HG03457 (cell line): ENCODE measurements at regions not wholly inside any gene's neighbourhood (a gene's known extent, or its start where the extent isn't known, plus 50 kb on each side); places are given as distances from the start of the nearest gene placed in this dataset.
"Not testable (repeated sequence)": the region's sequence is repeated elsewhere in the genome, so short reads cannot be mapped to it uniquely, and the experiment has no call there.

ENCODE experiments used
- ATAC-seq: cut with Tn5 transposase; IDR thresholded peaks from one replicate; pipeline ENCODE4 v1.9.1; 2021; ENCODE audit warnings: moderate number of reproducible peaks; ENCODE audit not compliant: unreplicated experiment

DNA sequence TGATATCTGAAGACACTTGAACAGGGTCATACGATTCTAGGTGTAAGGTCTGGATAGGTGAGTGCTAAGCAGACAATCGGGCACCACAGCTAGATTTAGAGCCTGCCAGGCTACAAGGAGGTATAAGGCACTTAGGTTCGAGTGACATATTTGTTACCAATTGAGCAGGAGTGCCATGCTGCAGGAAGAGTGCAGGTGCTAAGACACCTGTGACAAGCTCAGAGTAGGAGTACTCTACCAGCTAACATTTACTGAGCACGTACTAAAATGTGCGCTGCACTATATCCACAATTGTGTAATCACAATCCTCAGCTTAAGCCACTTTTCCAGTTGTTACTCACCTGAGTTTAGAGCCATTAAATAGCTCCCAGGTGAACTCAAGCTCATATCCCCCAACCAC is 227.8 kb upstream of the MOCS1 start:
- no peak for ATAC-seq

DNA sequence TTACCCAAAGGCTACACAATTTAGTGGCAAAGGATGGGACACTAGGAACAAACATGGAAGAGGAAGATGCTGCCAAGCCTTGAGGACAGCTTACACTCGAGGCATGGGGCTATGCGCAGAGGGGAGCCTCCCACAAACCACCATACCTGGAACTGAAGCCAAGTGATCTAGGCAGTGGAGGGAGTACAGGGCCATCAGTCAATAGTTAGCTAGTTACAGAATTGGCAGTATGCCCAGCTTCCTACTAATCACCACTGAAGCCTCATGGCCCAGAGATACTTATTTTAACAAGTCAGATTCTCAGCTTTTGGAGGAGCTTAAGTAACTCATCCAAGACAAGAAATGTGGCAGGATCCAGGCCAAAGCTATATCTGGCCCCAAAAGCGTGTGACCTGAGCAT is 226.6 kb upstream of the MOCS1 start:
- ATAC-seq, result no peak

DNA sequence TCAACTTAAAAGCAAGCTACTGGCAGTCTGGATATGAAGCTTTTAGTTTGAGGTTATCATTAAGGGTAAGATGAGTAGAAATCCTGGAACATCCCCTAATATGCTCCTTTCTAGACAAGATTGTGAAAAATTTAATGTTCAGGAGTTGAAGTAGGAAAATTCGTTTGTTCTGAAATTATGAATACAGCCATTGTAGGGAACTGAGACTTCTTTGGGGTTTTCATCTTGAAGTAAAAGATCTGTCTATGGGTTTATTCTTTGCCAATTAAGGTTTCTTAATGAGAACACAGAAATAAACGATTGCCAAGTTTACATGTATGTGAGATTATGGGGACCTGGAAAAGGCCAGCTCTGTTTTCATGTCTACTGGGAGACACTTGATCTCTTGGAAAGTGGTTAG is 225.6 kb upstream of the MOCS1 start:
- ATAC-seq, result no peak

DNA sequence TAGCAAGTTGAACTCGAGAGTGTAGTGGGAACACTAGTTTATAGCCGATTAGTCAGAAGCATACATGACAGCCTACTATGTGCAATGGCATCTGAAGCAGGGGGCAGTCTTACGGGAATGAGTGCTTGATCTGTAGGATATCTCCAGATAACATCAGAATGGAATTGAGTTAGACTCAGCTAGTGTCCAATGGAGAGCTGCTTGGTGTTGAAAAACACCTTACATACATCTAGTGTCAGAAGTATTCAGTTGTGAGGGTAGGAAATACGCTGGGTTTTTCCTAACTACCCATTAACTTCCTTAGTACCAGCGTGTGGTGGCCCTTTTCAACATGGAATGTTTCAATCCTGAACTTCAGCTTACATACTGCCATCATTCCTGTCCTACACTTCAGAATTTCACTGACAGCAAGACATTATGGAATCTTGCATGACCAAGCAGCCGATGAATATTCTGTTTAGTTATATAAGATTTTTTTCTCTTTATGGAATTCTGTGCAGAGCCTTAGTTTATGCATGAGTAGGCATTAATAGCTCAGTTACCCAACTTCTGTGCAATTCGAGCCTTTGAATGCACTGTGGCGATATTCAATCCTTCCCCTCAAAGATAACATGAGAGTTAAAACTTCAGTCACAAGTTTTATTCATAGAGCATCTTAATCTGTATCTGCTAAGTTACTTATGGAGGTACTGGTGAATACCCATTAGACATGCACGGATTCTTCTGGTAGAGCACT is 218.6 kb upstream of the MOCS1 start:
- ATAC-seq, result no peak

DNA sequence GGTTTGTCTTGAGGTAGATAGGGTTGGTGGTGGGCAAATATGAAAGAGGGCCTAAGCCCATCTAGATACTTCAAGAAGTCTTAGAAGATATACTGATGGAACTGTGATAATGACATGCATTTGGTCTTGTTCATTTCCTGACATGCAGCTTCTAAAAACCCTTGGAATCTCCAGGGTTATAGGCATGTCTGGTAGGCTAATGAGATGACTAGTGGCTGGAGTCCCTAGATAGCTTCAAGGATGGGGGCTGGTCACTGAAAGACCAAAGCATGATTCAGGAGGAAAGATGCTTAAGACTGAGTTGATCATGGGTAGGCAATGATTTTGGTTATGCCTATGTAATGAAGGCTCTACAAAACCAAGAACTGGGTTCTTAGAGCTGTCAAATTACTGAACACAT is 217.9 kb upstream of the MOCS1 start:
- ATAC-seq, result no peak

DNA sequence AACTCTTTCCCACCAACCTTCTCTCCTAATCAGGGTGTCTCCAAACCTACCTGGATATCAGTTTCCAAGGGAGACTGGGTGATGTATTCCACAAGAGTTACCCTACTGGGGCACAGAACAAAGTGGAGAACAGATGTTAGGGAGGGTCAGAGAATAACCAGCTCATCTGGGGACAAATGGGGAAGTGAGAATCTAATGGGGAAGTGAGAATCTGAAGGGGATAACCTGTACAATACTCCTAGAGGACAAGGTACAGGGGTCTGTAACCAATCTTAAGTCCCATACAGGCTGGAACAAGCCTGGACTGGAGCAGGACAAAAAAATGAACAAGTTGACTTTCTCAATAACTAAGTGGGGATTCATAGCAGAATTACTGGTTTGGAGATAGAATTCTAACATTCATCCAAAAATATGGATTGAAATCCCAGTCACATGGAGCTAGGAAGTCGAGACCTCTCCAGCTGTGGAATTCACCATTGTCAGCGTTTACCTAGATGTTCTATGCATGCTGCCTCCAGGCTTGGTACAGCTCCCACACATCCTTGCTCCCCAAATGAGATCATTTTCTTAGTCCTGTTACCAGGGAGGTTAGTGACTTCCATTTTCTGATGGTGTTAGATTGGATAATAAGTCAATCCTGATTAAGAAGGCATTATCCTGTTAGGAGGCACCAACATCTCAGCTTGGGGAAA is 214.8 kb upstream of the MOCS1 start:
- ATAC-seq, result peak; percentile 97

DNA sequence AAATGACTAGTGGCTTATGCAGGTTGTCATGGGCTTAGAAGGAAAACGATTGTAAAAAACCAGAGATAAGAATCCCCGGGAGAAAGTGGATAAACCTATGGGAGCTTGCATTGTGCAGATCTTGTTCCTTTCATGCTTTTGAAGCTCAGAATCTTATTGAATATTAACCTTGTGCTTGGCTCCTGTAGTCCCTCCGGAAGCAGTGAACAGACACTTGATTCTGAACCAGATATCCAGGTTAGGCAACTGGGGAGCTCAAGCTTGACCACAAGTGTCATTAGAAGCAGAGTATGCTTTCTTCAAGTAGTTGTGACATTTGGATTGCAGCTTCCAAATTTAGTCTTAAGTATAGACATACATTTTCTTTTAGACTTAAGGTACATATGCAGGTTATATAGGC is 212.6 kb upstream of the MOCS1 start:
- no peak for ATAC-seq

DNA sequence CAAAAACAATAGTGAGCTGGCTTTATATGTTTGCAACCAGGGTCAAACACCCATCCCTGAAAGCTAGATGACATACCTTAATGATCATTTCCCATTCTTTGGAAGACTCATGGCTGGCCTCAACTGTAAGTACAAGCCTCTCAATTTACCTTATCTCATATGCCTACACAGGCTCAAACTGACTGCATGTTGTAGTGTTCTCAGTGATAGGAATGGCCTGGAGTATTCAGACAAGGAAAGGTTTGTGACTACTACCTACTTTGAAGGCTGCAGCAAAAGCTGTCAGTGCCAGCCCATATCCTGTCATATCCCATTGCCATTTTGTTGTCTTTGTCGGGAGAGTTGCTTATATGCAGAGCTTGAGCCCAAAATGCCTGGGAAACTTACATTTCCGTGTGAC is 205.2 kb upstream of the MOCS1 start:
- no peak for ATAC-seq

DNA sequence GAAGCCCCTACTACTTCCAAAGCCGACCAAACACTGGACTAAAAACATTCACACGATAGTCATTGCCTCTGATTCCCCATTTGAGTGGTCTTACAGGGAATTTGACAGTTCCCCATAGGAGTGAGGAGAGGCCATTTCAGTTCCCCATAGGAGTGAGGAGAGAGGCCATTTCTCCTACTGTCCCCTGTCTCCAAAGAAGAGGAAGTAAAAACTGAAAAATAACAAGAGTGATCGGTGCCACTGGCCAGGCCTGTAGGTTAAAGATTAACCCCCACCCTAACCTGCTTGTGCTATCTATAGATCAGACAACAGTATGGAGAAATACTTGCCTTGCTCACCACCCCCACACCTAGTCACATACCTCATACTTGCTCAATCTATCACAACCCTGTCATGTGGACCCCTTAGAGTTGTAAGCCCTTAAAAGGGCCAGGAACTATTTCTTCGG is 204.0 kb upstream of the MOCS1 start:
- no peak for ATAC-seq

DNA sequence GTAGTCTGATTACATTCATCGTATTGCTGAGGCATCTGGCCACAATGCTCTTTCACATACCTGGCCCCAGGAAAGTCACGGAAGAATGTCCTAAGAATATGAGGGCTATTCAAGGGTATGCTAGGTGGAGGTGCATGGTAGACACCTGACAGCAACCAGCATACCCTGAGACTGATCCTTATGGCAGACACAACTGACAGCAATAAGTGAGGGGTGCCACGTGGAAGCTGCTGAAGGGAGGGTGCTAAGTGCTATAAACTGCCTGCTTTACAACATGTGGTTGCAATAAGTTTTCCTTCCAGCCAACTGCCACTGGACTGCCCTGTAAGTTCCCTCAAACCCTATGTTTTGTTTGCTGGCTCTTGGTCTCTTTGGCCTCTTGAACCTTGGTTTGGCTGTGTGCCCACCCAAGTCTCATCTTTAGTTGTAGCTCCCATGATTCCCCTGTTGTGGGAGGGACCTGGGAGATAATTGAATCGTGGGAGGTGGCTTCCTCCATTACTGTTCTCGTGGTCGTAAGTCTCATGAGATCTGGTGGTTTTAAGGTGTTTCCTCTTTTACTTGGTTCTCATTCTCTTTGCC is 201.3 kb upstream of the MOCS1 start:
- ATAC-seq, result no peak

DNA sequence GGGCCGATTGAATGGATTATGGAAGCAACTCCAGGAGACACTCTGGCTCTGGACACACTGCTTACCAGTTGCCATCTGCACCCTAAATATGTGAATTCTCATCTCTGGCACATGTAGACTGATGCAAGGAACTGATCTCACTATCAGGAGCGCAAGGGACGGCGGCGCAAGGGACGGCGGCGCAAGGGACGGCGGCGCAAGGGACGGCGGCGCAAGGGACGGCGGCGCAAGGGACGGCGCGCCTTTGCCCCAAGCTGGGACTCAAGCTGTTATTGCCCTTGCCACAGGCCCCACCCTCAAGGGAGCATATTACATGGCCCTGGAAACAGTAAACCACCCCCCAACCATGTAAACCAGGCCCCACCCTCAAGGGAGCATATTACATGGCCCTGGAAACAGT is 199.7 kb upstream of the MOCS1 start:
- ATAC-seq, result not testable (repeated sequence)

DNA sequence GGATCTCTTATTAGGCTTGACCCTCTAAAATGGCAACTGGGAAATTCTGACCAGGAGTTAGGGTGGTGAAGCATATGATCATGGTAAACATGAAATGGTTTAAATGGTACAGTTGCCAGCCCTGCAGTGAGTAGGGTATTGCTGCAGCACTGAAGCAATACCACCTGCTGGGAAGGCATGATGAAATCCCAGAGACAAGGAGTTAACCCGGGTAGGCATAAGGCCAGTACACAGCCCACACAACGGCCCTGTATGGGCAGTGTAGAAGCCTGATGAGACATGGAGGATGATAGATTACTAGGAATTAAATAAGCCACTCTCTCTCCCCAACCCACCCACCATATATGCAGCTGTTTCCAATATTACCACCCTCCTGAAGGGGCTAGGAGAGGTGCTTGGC is 197.4 kb upstream of the MOCS1 start:
- ATAC-seq, result no peak

DNA sequence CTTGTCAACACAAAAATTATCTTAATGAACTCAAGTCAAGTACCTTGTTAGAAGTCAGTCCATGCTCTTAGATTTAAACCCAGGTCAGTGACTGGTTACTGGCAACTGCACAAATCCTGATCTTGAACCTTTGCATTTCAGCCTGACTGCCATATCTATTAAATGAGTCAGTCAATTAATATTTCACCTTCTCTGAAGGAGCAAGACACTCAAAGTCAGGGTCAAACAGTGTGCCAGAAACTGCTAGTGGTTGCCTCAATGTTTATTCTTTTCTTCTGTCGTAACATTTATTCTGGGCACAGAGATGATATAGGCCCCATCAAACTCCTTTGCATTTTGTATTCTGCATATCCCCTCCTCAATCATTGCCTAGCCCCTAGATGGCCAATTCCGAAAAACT is 193.9 kb upstream of the MOCS1 start:
- no peak for ATAC-seq

DNA sequence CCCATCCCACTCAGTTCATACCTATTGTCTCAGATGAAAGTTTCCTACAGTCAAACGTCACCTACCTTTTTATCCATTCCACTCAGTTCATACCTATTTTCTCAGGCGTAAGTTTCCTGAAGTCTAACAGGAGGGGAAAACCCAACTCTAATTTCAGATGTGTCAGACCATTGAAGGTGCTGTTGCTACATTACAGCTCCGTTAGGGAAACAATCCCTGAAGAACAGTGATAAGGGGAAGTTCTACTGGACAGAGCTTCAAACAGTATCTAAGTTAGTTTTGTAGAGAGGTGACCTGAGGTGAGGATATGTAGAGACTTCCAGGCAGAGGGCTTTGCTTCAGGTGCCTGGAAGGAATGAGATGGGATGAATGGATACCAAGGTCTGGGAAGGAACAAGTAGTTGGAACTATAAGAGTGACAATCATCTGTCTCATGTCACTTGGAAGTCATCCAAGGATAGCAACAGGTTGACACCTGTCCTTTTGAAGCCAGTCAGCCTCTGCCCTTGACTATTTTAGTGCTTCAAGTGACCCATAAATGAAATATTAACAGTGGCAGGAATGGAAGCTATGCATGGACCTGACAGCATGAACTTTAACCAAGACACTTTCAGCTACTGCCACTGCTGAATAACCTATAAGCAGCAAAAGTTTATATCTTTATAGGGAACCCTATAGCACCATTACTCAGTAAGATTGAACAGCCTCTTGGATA is 191.6 kb upstream of the MOCS1 start:
- no peak for ATAC-seq

DNA sequence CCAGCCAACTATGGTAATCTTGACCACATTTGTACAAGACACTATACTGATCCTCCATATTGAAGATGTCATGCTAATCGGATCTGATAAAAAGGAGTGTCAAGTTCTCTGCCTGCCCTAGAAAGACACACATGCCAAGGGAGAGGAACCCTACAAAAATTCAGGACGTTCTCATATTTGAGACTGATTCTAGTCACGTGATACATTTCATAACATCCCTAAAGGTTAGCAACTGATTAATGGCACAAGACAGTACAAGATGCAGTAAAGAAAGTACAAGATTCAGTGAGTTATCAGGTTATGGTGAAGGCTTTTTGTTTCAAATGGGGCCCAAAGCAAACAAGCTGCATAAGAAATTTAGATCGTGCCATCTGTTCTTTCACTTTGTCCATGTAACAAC is 190.7 kb upstream of the MOCS1 start:
- ATAC-seq, result no peak

DNA sequence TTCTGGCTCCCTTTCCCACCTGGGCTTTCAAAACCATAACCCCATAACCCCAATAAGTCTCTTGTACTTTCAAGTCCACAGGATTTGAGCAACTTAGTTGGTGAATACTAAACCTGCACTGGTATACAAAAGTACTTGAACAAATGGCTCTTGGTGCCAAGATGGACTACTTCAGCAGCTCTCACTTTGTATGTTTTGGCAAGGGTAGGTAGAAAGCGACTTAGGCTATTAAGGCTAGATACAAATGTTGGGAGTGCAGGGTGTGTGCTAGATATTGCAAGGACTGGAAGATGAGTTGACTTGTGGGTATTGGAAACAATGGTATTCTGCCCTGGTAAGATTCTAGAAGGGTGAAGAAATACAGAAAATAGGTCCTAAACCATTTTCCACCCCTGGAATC is 182.6 kb upstream of the MOCS1 start:
- no peak for ATAC-seq

DNA sequence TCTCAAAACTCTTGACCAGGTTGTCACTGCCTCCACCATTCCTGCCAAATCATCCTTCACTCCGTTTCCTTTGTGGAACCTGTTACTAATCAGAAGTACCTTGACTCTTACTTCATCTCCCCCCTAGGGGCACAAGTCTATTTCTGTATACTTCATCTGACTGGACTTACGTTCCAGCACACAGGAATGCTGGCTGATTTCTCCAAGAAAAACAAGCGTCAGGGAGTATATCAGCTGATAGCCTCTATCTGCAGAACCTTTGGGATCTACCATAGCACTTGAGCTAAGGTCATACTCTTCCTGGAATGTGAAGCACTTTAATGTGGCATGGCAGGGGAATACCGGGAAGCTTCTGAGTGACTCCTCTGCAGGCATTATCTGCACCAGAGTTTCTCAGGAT is 178.1 kb upstream of the MOCS1 start:
- ATAC-seq, result no peak

DNA sequence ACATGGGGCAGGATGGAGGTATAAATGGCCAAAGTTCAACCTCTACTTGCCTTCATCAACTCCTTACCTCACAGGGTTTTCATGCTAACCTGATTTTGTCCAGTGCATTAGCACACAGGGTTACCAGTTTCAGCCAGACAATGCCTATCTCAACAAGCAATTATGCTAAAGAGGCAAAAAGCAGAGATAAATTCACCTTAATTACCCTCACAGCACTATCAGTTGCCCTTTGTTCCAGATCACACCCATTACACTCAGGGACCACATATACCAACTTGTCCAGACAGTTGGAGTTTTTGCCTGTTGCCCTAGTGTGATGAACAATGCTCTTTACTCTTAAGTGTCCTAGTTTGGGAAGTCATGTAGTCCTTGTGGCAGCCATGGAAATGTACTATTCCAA is 174.5 kb upstream of the MOCS1 start:
- ATAC-seq, result no peak

DNA sequence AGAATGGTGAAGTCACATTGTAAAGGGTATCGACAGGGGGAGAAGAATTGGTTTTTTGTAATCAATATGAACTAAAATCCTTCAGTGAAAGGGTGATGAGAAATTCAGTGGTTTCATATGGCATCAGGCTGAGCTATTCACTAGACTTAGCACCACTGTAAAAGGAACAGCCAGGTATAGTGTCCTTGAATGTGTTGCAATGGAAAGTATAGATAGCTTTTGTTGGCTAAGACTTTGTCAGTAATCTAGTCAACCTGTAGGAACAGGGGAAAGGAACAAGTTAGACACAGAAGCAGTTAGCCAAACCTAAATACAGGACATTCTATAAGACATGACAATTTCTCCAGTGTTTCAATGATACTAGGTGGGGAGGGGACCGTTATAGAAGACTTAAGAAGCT is 172.6 kb upstream of the MOCS1 start:
- no peak for ATAC-seq

DNA sequence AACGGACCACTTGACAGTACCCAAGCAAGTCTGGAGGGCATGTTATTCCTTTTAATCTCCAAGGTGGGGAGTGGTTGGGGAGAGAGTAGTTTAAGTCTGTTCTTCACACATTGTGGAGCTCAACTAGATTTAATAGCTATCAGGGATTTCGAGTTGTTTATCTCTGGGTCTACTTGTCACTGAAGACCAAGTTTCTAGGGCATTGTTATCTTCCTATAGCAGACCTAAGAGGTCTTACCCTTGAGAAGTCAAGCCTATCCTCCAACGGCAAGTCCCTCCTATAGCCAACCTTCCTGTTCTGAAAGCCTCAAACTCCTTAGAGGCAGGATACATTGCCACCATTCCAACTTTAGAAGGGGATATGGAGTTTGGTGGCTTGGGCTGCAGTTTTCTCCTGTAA is 164.5 kb upstream of the MOCS1 start:
- ATAC-seq, result no peak

DNA sequence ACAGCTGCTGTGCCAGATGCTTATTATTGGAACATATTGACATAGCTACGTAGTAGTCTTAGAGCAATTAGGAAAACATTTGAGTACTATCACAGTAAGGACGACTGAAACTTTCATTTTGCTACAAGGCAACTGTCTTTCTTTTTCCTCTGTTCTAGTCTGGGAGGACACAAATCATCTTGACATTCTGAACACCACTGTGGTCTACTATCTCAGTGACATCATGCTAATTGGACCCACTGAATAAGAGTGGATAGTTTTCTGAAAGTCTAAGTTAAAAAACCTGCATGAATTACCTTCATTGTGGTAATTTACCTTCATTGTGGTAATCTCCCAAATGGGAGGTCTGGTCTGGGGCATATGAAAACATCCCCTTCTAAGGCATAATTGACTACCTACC is 163.3 kb upstream of the MOCS1 start:
- ATAC-seq, result no peak
